ENCODE measurements at regions not wholly inside any gene's neighbourhood (a gene's known extent, or its start where the extent isn't known, plus 50 kb on each side); places are given as distances from the start of the nearest gene placed in this dataset.

DNA sequence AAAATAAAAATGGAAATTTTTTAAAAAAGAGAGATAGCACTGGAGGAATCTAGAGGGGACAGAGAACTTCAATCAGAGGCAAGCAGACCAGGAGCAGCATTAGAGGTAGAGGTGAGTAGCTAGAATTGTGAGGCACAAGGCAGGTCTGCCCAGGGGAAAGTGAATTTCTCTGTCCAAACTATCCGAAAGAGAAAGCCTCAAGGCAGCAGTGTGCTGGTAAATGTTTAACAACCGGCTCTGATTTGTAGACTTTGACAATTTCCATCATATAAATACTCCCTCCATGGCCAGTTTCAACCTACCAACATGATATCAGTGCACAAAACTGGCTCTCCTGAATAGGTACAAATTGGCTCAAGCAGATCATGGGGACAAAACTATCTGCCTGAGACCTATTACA, 160.6 kb upstream of the EGLN3 start:
- H3F3A ChIP-seq (ENCODE audit: control insufficient read depth, insufficient read depth): no peaks in the 10 kb centered on the region
- no peak overlapping the region for H3K4me3 ChIP-seq (ENCODE audit: low read length)
- H3K79me2 ChIP-seq (ENCODE audit: control insufficient read depth, low read length): no peaks in the 10 kb centered on the region
- no peaks in the 10 kb centered on the region for H3K9me2 ChIP-seq (replicated peaks; ENCODE audit: control insufficient read depth, low read length)
- no peaks in the 10 kb centered on the region for H3K36me3 ChIP-seq (ENCODE audit: control insufficient read depth, low read length)
- H3K27ac ChIP-seq (ENCODE audit: low read depth, low read length): no peak overlapping the region
- H3K4me2 ChIP-seq (ENCODE audit: low read length): no peak overlapping the region
- peaks cover 3% of the 10 kb centered on the region; the same call in 1 of the 2 replicates for H3K9me3 ChIP-seq (ENCODE audit: control insufficient read depth, insufficient read depth, low read length)
- H4K20me1 ChIP-seq (ENCODE audit: control insufficient read depth, insufficient read depth, low read depth, low read length): no peaks in the 10 kb centered on the region
- no peaks in the 10 kb centered on the region for H3K4me1 ChIP-seq (ENCODE audit: control insufficient read depth, low read length)
- no peaks in the 10 kb centered on the region for H3K27me3 ChIP-seq (ENCODE audit: control insufficient read depth, low read length)
- TF ChIP-seq, protein P1, sequence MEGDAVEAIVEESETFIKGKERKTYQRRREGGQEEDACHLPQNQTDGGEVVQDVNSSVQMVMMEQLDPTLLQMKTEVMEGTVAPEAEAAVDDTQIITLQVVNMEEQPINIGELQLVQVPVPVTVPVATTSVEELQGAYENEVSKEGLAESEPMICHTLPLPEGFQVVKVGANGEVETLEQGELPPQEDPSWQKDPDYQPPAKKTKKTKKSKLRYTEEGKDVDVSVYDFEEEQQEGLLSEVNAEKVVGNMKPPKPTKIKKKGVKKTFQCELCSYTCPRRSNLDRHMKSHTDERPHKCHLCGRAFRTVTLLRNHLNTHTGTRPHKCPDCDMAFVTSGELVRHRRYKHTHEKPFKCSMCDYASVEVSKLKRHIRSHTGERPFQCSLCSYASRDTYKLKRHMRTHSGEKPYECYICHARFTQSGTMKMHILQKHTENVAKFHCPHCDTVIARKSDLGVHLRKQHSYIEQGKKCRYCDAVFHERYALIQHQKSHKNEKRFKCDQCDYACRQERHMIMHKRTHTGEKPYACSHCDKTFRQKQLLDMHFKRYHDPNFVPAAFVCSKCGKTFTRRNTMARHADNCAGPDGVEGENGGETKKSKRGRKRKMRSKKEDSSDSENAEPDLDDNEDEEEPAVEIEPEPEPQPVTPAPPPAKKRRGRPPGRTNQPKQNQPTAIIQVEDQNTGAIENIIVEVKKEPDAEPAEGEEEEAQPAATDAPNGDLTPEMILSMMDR (IDR thresholded peaks at IDR 0.05; ENCODE audit: low read depth, low read length, poor library complexity, severe bottlenecking): no peak
- no peak for TF ChIP-seq EZH2phosphoT487 (IDR thresholded peaks at IDR 0.05; ENCODE audit: borderline replicate concordance, low read length)

DNA sequence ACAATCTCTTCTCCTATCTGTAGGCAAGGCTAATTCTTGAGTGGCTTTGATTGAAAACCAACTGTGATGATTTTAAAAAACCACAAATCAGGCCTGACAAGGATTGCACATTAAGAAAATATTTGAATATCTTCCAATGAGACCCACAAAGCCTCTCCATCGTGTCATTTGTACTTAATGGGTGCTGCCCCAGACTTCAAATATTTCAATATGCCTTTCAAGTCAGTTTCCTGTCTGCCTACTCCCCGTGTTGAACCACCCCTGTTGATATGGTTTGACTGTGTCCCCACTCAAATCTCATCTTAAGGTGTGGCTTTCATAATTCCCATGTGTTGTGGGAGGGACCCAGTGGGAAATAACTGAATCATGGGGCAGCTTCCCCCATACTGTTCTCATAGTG, 159.7 kb upstream of the EGLN3 start:
- Histone ChIP-seq H3K4me3 (ENCODE audit: low read length) (no peak overlapping the region), H3K36me3 (ENCODE audit: control insufficient read depth, low read length) (no peaks in the 10 kb centered on the region), H3K9me3 (ENCODE audit: control insufficient read depth, insufficient read depth, low read length) (no peaks in the 10 kb centered on the region), H3K4me1 (ENCODE audit: control insufficient read depth, low read length) (no peaks in the 10 kb centered on the region), H3K4me2 (ENCODE audit: low read length) (no peak overlapping the region), H3K79me2 (ENCODE audit: control insufficient read depth, low read length) (no peaks in the 10 kb centered on the region), H3K9me2 (replicated peaks; ENCODE audit: control insufficient read depth, low read length) (no peaks in the 10 kb centered on the region), H3K27ac (ENCODE audit: low read depth, low read length) (no peak overlapping the region), H4K20me1 (ENCODE audit: control insufficient read depth, insufficient read depth, low read depth, low read length) (no peaks in the 10 kb centered on the region), H3F3A (ENCODE audit: control insufficient read depth, insufficient read depth) (no peaks in the 10 kb centered on the region), H3K27me3 (ENCODE audit: control insufficient read depth, low read length) (no peaks in the 10 kb centered on the region)
- no peak for TF ChIP-seq EZH2phosphoT487 (IDR thresholded peaks at IDR 0.05; ENCODE audit: borderline replicate concordance, low read length)
- TF ChIP-seq, protein P1 (IDR thresholded peaks at IDR 0.05; ENCODE audit: low read depth, low read length, poor library complexity, severe bottlenecking): no peak

DNA sequence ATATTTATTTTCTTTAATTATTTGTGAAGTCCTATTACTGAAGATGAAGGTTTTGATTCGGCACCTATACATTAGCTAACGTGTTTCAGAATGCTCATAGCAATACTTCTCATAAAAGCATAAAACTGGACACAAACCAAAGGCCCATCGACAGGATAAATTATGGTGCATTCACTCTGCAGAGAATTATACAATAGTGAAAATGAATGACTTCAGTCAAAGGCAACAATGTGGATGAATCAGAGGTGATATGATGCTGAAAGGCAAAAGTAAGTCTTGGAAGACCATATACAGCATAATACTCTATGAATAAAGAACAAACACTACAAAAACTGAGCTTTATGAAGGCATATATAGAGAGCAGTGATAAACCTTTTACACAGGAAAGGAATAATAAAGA, 156.6 kb upstream of the EGLN3 start:
- Histone ChIP-seq H4K20me1 (ENCODE audit: control insufficient read depth, insufficient read depth, low read depth, low read length) (no peaks in the 10 kb centered on the region), H3K4me2 (ENCODE audit: low read length) (no peak overlapping the region), H3F3A (ENCODE audit: control insufficient read depth, insufficient read depth) (no peaks in the 10 kb centered on the region), H3K9me2 (replicated peaks; ENCODE audit: control insufficient read depth, low read length) (no peaks in the 10 kb centered on the region), H3K27me3 (ENCODE audit: control insufficient read depth, low read length) (no peaks in the 10 kb centered on the region), H3K4me3 (ENCODE audit: low read length) (no peak overlapping the region), H3K36me3 (ENCODE audit: control insufficient read depth, low read length) (no peaks in the 10 kb centered on the region), H3K9me3 (ENCODE audit: control insufficient read depth, insufficient read depth, low read length) (no peaks in the 10 kb centered on the region), H3K79me2 (ENCODE audit: control insufficient read depth, low read length) (no peaks in the 10 kb centered on the region), H3K27ac (ENCODE audit: low read depth, low read length) (no peak overlapping the region), H3K4me1 (ENCODE audit: control insufficient read depth, low read length) (no peaks in the 10 kb centered on the region)
- TF ChIP-seq, protein P1 (IDR thresholded peaks at IDR 0.05; ENCODE audit: low read depth, low read length, poor library complexity, severe bottlenecking): no peak
- no peak for TF ChIP-seq EZH2phosphoT487 (IDR thresholded peaks at IDR 0.05; ENCODE audit: borderline replicate concordance, low read length)

DNA sequence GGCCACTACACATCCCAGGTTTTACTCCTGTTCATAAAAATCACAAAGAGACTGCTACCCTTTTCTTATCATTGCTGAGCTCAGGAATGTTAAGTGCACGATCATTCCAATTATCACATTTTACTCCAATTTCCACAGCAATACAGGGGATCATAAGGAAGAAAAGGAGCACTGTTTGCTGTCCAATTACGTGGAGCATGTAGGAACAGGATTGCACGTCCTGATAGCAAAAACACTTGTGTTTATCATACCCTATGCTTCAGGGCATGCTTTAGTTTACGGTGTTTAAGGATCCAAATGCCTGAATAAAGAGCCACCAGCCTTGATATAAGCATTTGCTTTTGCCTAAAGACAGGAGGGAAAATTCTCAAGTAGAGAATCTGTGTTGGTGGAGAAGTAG, 155.4 kb upstream of the EGLN3 start:
- Histone ChIP-seq H4K20me1 (ENCODE audit: control insufficient read depth, insufficient read depth, low read depth, low read length) (no peaks in the 10 kb centered on the region), H3K79me2 (ENCODE audit: control insufficient read depth, low read length) (no peaks in the 10 kb centered on the region), H3K27ac (ENCODE audit: low read depth, low read length) (no peak overlapping the region), H3K4me1 (ENCODE audit: control insufficient read depth, low read length) (no peaks in the 10 kb centered on the region), H3F3A (ENCODE audit: control insufficient read depth, insufficient read depth) (no peaks in the 10 kb centered on the region), H3K9me3 (ENCODE audit: control insufficient read depth, insufficient read depth, low read length) (no peaks in the 10 kb centered on the region), H3K4me2 (ENCODE audit: low read length) (no peak overlapping the region), H3K36me3 (ENCODE audit: control insufficient read depth, low read length) (no peaks in the 10 kb centered on the region), H3K4me3 (ENCODE audit: low read length) (no peak overlapping the region), H3K27me3 (ENCODE audit: control insufficient read depth, low read length) (no peaks in the 10 kb centered on the region), H3K9me2 (replicated peaks; ENCODE audit: control insufficient read depth, low read length) (no peaks in the 10 kb centered on the region)
- TF ChIP-seq, protein P1 (IDR thresholded peaks at IDR 0.05; ENCODE audit: low read depth, low read length, poor library complexity, severe bottlenecking): no peak
- no peak for TF ChIP-seq EZH2phosphoT487 (IDR thresholded peaks at IDR 0.05; ENCODE audit: borderline replicate concordance, low read length)
